MV-4-11 (cell line): ENCODE measurements at regions not wholly inside any gene's neighbourhood (a gene's known extent, or its start where the extent isn't known, plus 50 kb on each side); places are given as distances from the start of the nearest gene placed in this dataset.
"Not testable (repeated sequence)": the region's sequence is repeated elsewhere in the genome, so short reads cannot be mapped to it uniquely, and the experiment has no call there.

Experiments
- DNase-seq: peaks from one replicate; lab custom pipeline; 2025; lab: John Stamatoyannopoulos, UW

- DNase-seq = no peak
Observed at GRCh38 chr19:56894626-56895025, 54.1 kb upstream of the PEG3 start.

DNA sequence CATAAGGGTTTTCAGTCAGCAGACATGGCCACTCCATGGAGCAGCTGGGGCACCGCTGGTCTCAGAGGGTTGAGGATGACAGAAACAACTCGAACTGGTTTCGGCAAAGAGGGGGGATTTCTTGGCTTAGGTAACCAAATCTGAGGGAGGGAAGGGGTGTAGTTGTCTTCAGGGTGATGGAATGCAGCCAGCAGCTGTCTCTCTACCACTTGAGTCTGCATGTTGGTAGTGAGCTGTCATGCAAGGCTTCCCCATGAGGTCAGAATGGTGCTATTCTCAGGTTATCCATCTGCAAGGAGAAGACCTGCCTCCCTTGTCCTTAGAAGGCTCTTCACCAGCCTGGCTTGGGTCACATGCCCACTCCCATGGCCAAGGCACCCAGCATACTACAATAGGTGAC lies 55.6 kb upstream of the PEG3 start:
- DNase-seq = no peak

DNA sequence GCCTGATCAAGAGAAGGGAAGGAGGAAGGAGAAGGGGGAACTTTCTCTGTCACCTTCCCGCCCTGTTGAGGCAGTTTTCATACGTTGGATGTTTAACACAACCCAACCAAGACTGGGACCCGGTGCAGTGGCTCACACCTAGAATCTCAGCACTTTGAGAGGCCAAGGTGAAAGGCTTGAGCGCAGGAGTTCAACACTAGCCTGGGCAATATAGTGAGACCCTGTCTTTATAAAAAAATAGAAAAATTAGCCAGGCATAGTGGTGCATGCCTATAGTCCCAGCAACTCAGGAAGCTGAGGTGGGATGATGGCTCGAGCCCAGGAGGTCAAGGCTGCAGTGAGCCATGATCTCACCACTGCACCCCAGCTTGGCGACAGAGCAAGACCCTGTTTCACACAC lies 59.4 kb upstream of the PEG3 start:
- DNase-seq = no peak

DNA sequence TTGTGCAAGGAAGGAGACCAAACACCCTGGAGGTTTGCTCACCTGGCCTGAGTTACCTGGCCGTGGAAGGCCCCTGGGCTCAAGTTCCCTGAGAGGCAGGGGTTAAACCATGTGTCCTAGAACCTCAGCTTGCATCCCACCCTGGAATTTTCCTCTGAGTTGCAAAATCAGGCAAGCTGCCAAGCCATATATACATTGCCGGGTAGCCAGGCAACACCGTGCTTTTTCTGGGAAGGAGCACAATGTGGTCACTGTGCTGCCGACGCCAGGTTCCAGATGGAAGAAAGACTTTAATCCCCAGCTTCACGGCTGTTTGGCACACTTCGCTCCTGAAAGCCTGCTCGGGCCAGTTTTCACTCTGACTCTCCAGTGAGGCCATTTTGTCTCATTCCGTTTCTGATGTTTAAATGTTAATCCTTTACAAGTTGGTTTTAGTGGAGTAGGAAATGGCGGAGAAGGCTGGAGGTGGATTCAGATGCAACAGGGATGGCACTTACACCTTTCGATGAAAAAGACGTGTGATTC lies 60.1 kb upstream of the PEG3 start:
- no peak for DNase-seq

GRCh38 chr19:56905631-56906150 lies 65.2 kb upstream of the PEG3 start:
- DNase-seq = no peak

GRCh38 chr19:56912401-56913112 lies 72.0 kb upstream of the PEG3 start:
- no peak for DNase-seq

GRCh38 chr19:56913113-56913455 lies 72.6 kb upstream of the PEG3 start:
- not testable (repeated sequence) for DNase-seq

DNA sequence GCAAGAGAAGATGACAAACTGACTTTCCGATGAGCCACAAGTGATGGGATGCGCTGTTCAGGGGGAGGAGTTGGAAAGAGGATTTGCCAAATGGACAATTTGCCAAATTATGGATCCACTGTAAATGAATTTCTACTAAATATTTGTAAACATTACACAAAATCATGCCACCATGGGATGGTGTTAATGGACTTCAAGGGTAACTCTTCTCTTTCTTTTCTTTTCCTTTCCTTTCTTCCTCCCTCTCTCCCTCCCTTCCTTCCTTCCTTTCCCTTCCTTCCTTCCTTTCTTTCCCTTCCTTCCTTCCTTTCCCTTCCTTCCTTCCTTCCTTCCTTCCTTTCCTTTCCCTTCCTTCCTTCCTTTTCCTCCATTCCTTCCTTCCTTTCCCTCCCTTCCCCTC lies 76.0 kb upstream of the PEG3 start:
- no peak for DNase-seq

DNA sequence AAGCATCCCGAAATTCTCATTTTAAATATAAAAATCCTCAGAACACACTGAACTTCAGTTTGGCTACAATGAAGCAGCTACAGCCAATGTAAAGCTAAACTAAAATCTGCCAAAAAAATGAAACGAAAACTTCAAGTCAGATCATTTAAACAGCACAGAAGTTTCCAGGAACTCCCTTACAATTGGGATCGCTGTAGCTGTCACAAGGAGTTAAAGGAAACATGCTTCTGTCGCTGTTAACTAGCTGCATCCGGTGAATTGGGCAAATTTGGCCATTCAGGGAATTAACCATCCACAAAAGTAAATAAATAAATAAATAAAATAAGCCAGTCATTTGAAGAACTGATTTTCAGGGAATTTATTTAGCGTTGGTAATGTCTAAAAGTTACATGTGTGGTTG lies 77.0 kb upstream of the PEG3 start:
- no peak for DNase-seq

GRCh38 chr19:56917998-56918397 lies 77.5 kb upstream of the PEG3 start:
- DNase-seq = no peak

GRCh38 chr19:56918682-56919307 lies 78.3 kb upstream of the PEG3 start:
- DNase-seq = no peak

GRCh38 chr19:56919308-56919995 lies 78.9 kb upstream of the PEG3 start:
- DNase-seq = no peak

- DNase-seq = peak; percentile 32
Observed at GRCh38 chr19:56926094-56926493, 85.6 kb upstream of the PEG3 start.

DNA sequence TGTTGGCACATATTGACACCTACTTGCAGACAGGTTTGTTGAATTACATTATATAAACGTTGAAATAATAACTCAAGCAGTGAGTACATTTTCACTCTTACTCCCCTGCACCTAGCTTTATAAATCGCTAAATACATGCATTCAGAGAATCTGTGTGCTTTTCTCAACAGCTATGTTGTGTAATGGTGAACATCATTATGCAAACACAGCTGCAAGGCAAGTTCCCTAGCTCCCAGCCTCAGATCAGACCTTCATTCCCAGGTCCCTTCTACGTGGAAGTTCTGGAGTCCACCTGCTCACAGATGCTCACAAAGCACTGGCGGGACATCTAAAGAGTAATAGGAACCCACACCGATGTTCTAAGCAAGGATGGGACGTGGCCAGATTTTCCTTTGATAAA lies 86.8 kb upstream of the PEG3 start:
- DNase-seq = no peak

- no peak for DNase-seq
Observed at GRCh38 chr19:56927791-56928207, 87.3 kb upstream of the PEG3 start.

DNA sequence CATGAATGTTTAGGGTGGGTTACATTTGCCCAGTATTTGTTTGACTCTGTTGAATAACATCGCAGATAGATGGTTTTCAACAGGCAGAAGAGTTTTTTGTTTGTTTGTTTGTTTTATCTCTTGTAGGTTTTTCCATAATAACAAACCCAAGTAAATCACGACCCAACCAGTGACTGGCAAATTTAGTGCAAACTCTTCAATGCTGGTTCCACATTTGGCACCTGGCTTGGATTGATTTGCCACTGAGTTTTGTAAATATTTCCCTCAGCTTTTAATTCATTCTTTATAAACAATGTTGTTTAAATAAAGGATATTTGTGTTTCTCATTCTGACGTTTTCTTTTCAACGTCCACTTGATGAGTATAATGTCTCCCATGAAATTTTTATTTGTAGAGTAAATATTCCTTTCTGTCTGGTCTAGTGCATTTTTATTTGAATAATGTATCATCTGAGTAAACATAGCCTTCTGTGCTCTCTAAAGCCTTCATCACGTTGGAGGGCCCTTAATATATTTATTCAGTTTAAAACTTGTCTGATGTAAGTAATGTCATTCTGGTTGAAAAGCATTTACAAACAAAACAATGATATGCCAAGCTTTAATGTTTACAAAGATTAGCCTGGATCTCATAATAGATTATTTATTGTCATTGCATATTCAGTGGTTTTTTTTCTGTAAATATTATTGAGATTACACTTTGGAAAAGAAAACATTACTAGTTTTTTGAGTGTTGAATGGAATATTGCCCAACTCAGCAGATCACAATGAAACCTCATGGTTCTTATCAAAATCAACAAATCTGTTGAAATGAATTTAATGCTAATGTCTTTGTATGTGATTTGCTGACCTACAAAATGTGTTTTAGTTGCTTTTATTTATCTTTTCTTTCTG lies 90.4 kb upstream of the PEG3 start:
- DNase-seq = no peak

DNA sequence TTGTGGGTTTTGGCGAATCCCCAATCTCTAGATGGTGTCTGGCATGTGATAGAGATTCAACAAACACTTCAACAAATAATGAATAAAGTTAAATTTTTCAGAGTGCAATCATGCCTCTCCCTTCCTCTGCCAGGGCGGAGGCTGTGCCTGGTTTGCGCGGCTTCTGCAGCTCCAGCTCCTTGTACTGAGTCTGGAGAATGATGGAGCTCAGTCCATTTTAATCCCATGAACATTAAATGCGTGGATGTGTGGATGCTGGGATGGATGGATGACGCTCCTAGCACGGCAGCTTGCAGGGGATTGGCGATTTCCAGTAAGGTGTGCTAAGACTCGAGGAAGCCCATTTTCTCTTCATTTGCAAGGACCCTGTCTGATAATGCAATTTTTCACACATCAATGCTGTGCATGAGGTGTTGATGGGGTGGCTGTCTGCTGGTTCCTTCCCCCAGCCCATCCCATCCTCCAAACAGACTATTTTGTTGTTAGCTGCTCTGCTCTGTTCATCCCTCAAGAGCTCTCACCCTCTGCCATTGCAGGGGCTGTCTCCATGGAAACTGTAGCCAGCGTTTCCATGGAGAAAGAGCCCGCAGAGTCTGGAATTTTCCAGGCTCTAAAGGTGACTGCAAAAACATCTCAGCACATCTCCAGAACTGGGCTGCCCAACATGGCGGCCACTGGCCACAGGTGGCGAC lies 92.6 kb upstream of the PEG3 start:
- no peak for DNase-seq

DNA sequence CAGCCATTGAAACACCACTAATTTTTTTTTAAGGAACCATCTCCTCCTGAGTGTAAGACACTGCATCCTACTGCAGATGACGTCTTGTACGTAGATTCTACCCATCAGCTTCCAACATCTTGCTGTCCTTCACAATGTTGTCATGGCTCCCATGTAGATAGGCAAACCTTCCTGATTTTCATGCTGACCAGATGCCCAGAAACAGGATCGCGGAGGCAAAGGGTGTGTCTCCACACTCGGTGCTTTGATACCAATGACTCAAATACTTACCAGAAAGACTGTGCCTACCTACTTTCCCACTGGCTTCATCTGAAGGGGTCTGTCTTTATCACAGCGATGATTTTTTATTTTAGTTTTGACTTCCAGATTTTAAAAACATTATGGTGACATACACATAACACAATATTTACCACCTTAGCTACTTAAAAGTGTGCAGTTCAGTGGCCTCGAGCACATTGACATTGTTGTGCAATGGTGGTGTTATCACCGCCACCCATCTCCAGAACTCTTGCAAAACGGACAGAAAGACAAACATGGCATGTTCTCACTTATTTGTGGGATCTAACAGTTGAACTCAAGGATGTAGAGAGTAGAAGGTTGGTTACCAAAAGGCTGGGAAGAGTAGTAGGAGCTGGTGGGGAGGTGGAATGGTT lies 94.0 kb upstream of the PEG3 start:
- peak; percentile 58 for DNase-seq

GRCh38 chr19:56939951-56940350 lies 99.4 kb upstream of the PEG3 start:
- no peak for DNase-seq

- DNase-seq = no peak
Observed at GRCh38 chr19:56942756-56943155, 102.2 kb upstream of the PEG3 start.

DNA sequence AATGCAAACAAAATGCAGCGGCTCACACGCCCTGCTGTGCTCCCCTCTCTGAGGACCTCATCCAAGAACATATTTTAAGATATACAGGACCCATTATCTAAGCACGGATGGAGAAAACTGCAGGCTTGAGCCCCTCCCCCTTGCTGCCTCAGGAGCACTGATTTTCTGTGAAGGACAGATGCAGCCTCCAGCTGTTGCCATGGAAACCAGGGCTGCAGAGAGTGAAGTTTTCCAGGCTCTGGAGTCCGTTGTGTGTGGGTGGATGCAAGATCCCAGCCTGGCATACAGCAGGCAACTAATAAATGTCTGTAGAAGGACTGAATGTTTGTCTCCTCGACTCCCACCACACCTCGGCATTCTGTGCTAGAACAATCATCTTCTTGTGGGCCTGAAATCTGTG lies 105.6 kb upstream of the PEG3 start:
- no peak for DNase-seq
